HG03520 (cell line): ENCODE measurements at regions not wholly inside any gene's neighbourhood (a gene's known extent, or its start where the extent isn't known, plus 50 kb on each side); places are given as distances from the start of the nearest gene placed in this dataset.

Source experiments
- ATAC-seq: cut with Tn5 transposase; IDR thresholded peaks from one replicate; pipeline ENCODE4 v1.9.1; 2021; ENCODE audit warnings: mild to moderate bottlenecking, moderate library complexity; ENCODE audit not compliant: unreplicated experiment

- ATAC-seq, result no peak
These were observed 97.1 kb downstream of the JCAD start for GRCh38 chr10:29962166-29962850.

- no peak for ATAC-seq
These were observed 98.0 kb downstream of the JCAD start for GRCh38 chr10:29961351-29961750.

- ATAC-seq, result no peak
These were observed 99.1 kb downstream of the JCAD start for GRCh38 chr10:29960261-29960660.

DNA sequence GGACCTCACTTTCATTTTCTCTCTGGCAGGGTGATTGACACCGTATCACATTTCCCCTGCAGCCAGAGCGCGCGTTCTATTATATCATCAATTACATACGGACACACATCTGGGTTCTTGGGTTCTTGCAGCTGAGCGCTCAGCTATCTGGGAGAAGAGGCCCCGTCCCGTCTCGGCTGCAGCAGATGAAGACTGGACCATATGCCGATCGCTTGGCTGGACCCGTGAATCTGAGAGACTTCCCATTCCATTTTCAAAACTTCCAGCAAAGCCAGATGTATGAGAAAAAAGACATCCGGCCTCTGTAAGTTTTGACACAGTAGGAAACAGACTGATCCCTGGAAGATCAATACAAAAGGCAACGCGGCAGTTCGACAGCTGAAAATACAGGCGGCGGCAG, 99.8 kb downstream of the JCAD start:
- no peak for ATAC-seq

DNA sequence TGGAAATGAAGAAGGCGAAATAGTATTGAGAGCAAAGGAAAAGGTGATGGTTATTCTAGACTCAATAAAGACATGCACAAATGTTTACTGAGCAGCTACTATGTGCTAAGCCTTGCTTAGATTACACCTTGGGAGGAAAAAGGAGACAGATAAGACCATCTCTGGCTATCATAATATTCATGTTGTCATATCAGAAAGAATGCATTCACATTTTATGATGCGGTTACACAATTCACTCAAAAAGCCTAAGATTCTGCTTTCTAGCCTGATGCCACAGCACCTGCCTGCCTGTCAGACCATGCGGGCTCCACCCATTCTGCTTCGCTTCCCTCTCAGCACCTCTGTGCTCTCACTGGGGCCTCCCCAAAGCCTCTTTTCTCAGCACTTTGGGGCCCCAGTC, 100.9 kb downstream of the JCAD start:
- no peak for ATAC-seq

- ATAC-seq, result no peak
These were observed 101.5 kb downstream of the JCAD start for GRCh38 chr10:29957907-29958331.

- ATAC-seq, result no peak
These were observed 102.2 kb downstream of the JCAD start for GRCh38 chr10:29957236-29957635.

DNA sequence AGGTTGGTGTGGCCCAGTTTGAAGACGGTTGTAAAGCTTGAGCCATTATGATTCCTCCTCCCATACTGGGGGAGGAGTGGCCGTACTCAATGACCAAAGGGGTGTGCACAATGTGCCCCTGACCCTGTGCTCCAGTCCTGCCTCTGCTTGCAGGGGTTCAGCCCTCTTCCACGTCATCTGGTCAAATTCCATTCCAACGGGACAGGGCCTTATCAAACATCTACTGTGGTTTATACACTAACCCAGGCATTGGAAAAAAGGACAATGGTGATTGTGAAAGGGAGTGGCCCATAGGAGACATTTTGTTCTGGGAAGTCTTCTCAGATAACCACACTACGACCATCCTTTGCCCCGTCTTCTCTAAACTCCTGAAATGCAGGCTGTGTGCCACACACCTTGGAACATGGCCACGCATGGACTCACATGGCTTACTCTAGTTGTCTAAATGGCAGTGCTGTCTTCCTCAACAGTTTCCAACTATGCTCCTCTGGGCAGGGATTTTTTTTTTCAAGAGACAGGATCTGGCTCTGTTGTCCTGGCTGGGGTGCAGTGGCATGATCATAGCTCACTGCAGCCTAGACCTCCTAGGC, 103.0 kb downstream of the JCAD start:
- ATAC-seq, result no peak

- ATAC-seq, result no peak
These were observed 104.0 kb downstream of the JCAD start for GRCh38 chr10:29955329-29955935.

GRCh38 chr10:29951441-29951931, 107.9 kb downstream of the JCAD start:
- ATAC-seq, result no peak

GRCh38 chr10:29950391-29950790, 109.0 kb downstream of the JCAD start:
- no peak for ATAC-seq

GRCh38 chr10:29949411-29950011, 109.9 kb downstream of the JCAD start:
- no peak for ATAC-seq

DNA sequence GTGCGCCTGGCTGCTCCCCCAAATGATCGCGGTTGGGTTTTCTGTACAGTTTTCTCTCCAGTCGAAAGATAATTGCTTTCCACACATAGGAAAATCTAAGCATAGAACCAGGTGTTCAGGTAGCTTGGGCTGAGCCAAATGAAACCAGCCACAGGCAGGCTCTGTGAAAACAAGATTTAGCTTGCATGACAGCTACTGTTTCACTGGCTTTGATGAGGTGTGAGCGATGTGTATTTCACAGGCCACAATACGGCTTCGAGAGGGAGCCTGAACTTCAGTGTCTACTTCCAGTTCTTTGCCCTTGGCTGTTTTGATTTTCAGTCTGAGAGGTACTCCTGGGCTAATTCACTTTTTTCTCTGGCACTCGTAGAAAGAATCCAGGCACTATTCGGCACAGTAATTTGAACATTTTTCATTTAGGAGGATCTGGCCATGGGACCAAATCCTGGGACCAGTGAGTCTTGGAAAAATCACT, 110.5 kb downstream of the JCAD start:
- ATAC-seq, result peak; percentile 56

- ATAC-seq, result no peak
These were observed 111.7 kb downstream of the JCAD start for GRCh38 chr10:29947701-29948060.

DNA sequence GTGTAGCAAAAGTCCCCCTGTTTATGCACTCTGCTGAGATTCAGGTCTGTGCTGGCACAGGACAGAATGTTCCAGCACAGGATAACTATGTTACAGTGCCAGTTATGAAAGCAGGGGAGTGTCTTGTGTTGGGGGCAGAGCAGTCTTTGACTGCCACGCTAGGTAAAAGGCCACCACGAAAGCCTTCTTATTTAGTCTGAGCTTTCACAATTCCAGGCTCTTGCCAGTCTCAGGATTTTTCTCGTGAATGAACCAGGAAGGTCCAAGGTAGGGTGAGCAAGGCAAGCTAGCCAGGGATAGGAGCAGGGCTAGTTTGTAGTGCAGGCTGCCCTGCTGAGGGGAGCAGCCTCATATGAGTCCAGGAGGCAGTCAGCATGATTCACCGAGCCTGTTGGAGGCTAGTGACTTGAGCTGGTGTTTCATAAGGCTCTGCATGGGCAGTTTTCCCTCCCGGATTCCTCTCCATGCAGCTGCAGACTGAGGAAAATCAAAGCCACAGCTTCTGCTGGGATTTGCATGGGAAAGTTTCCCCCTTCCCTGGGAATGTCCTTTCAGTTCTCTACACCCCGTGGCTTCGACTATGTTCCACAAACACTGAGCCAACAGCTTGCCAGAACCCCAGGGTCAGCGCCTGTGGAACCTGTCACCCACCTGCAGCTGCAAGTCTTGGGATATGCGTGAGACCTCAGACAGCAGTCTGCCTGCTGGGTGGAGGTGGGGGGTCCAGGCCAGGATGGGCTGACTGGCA, 112.3 kb downstream of the JCAD start:
- no peak for ATAC-seq

GRCh38 chr10:29946614-29946952, 112.8 kb downstream of the JCAD start:
- no peak for ATAC-seq

GRCh38 chr10:29941476-29941875, 117.9 kb downstream of the JCAD start:
- no peak for ATAC-seq

- ATAC-seq, result no peak
These were observed 126.4 kb downstream of the JCAD start for GRCh38 chr10:29932991-29933390.

DNA sequence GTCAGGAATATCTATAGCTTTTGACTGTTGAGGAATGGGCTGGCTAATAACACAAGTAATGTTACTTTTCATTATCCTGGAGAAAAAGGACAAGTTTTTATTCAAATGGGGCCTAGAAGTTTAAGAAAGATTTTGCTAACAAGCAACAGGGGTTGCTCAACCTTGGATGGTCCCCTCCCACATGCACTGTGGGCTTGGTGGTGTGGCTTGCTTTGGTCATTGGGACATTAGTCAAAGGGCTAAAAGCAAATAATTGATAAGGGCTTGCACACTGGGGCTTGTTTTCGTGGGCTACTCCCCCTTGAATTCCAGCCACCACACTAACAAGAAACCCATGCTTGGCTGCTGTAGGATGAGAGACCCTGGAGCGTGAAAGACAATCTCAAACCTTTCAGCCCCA, 127.6 kb downstream of the JCAD start:
- no peak for ATAC-seq

GRCh38 chr10:29929006-29929405, 130.4 kb downstream of the JCAD start:
- no peak for ATAC-seq

DNA sequence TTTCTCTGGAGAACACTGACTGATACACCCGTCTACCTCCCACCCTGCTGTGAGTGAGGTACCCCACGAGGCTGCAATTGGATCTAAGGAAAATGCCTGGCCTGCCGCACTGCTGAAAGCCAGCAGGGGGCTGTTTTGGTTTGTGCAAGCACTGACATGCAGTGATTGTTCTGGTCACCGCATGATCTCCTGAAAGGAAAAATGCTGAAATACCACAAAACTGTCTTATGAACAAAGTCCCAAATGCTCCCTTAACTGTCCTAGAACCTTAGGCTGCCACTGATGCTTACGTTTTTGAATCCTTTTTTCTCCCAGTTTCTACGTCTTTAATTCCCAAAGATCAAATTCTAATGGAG, 132.7 kb downstream of the JCAD start:
- no peak for ATAC-seq
